Esophagus muscularis mucosa (tissue), 3 donors: ENCODE measurements at regions not wholly inside any gene's neighbourhood (a gene's known extent, or its start where the extent isn't known, plus 50 kb on each side); places are given as distances from the start of the nearest gene placed in this dataset.

Source experiments
- EP300 ChIP-seq: sonication (generic); formaldehyde crosslinking; IDR thresholded peaks from one replicate; pipeline ENCODE4 v1.6.1; 2017; ENCODE audit warnings: antibody characterized with exemption
- TF ChIP-seq, protein P1 (sequence below), 3 experiments: fragments of 200-600 bp in 2 of 3; fragments of 450-650 bp in 1 of 3; sonication (generic) in 2 of 3; IDR thresholded peaks; one replicate each; pipeline ENCODE4 v1.5.1; 2017 to 2019; ENCODE audit warnings: antibody characterized with exemption in 3 of 3, mild to moderate bottlenecking in 2 of 3, moderate library complexity in 1 of 3

DNA sequence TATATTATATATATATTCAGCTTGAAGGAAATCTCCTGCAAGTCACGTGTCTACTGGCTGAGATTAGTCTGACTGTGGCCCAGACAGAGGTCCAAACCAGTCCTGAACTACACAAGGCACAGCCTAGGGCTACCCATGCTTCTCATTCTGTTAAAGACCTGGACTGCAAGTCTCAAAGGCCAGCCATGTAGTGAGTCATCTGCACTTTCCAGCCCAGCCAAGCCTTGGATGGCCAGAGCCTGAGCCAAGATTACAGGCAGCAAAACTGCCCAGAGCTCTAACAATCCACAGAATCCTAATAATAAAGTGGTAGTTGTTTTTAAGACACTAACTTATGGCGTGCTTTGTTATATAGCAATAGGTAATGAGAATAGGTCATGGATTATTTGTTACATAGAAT, 259.6 kb downstream of the SS18 start:
- TF ChIP-seq, protein P1, sequence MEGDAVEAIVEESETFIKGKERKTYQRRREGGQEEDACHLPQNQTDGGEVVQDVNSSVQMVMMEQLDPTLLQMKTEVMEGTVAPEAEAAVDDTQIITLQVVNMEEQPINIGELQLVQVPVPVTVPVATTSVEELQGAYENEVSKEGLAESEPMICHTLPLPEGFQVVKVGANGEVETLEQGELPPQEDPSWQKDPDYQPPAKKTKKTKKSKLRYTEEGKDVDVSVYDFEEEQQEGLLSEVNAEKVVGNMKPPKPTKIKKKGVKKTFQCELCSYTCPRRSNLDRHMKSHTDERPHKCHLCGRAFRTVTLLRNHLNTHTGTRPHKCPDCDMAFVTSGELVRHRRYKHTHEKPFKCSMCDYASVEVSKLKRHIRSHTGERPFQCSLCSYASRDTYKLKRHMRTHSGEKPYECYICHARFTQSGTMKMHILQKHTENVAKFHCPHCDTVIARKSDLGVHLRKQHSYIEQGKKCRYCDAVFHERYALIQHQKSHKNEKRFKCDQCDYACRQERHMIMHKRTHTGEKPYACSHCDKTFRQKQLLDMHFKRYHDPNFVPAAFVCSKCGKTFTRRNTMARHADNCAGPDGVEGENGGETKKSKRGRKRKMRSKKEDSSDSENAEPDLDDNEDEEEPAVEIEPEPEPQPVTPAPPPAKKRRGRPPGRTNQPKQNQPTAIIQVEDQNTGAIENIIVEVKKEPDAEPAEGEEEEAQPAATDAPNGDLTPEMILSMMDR (IDR thresholded peaks at IDR 0.05), result no peak
- no peak for TF ChIP-seq EP300
